NCI-H1092 treated with DMSO at 0.1 percent for 48 hours (cell line): ENCODE measurements at regions not wholly inside any gene's neighbourhood (a gene's known extent, or its start where the extent isn't known, plus 50 kb on each side); places are given as distances from the start of the nearest gene placed in this dataset.
A peak's percentile ranks its signal among the peaks of the same experiment; 100 is the strongest.
"Not testable (repeated sequence)": the region's sequence is repeated elsewhere in the genome, so short reads cannot be mapped to it uniquely, and the experiment has no call there.

ENCODE experiments used
- DNase-seq: peaks from one replicate; lab custom pipeline; 2025; lab: John Stamatoyannopoulos, UW

GRCh38 chrX:74179990-74180389, 124.0 kb upstream of the ZCCHC13 start:
- no peak for DNase-seq

DNA sequence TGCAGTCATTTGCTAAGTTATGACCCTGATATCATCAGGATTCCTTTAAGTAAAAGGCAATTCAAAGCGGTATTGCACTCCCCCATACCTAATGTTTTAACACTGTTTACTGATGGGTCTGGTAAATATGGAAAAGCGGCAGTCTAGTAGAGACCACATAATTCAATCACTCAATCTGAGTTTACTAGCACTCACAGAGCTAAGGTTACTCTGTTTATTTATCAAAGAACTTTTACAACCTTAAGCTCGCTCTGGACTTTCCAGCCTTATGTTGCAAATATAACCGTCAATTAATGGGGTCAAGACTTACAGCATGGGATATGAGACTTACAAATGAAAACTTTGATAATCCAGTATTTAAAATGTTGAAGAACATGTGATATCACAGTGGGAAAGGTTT, 124.5 kb upstream of the ZCCHC13 start:
- no peak for DNase-seq

DNA sequence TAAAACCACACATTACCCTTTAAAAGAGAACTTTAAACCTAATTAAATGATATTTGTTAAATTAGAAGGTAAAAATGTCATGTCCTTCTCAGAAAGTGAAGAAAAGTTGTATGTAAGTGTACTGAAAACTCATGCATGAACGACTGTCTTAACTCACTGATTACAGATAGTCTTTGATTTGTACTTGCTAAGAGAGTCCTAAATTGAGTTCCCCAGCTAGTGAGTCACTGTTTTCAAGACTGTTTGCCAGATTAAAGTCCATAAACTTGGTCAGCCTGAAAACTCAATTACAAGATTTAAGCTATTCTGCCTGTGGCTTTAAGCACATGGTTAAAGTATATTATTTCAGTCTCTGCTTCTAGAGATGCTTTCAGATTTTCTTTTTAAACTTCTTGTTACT, 124.9 kb upstream of the ZCCHC13 start:
- DNase-seq = no peak

DNA sequence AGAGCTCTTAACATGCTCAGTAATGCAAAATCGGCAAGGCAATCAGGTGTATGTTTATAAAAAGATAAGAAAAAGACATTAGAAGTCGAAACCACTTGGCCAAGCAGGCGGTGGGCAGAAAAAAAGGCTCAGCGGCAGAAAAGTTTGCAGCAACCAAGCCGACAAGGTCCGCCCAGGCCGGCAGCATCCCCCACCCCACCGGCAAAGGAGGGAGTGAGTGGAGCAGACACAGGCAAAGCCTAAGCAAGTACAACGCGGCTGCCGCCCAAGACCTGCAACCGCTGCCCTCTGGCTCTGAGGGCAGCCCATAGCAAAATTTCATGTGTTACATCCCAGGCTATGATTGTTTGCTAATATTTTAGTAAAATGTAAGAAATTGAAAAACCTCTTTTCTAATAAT, 125.4 kb upstream of the ZCCHC13 start:
- DNase-seq = no peak

DNA sequence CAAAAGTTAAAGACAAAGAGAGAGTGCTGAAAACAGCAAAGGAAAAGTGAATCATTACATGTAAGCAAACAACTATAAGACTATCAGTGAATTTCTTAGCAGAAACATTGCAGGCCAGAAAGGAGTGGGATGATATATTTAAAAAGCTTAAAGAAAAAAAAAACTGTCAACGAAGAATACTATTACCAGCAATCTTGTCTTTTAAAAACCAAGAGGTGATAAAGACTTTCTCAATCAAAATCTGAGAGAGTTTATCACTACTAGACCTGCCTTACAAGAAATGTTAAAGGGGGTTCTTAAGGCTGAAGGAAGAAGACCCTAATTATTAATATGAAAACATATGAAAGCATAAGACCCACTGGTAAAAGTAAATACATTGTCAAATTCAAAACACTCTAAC, 132.5 kb upstream of the ZCCHC13 start:
- no peak for DNase-seq

DNA sequence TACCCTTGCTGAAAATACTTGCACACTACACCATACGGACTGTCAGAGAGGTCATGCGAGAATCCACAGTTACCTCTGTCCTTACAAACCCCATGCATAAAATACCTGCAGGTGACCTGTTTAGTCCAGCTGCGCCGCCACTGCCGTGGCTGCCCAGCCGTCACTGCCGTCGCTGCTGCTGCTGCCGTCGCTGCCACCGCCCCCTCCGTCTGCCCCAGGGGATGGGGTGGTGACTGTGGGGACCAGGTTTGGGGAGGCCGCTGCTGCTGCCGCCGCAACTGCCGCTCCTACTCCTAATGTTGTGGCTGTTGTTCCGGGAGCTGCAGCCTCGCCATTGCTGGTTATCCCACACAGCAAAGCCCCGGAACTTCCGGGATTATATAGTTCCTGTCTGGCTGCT, 141.8 kb upstream of the ZCCHC13 start:
- no peak for DNase-seq

GRCh38 chrX:74160816-74161215, 143.2 kb upstream of the ZCCHC13 start:
- no peak for DNase-seq

DNA sequence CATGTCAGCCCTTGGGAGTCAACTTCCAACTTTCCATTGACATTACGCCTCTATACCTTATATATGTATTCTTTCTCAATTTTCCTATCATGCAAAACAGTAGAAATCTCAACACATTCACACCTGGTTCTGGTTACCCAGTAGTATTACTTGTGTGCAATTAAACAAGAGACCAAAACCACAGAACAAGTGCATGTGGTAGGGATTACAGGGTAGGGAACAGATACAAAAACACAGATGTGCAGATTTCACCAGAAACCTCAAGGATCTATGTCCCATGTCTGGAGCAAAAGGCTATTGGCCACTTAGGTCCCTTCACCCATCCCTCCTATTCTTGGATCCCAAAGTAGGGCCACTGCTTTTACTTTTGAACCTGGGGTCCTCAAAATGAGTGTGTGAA, 143.6 kb upstream of the ZCCHC13 start:
- DNase-seq = no peak

- DNase-seq = no peak
These were observed 156.5 kb upstream of the ZCCHC13 start for GRCh38 chrX:74147439-74147838.

DNA sequence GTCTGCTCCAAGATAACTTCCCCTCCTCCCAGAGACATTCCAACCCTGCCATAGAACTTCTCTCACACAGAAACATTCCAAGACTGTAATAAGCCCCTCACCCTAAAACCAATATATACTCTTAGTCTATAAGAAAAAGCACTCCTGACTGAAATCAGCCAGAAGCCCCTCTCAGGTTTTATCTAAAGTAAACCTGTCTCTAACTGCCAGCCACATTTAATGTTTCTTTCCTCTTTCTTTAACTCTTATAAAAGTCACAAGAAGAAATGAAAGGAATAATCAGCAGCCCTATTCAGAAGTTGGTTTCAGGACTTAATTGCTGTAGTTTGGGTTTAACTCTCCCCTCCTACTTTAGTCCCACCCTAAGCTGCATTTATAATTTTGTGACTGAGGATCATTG, 165.0 kb upstream of the ZCCHC13 start:
- no peak for DNase-seq

- peak; percentile 56 for DNase-seq
These were observed 170.7 kb upstream of the ZCCHC13 start for GRCh38 chrX:74133156-74133796.

DNA sequence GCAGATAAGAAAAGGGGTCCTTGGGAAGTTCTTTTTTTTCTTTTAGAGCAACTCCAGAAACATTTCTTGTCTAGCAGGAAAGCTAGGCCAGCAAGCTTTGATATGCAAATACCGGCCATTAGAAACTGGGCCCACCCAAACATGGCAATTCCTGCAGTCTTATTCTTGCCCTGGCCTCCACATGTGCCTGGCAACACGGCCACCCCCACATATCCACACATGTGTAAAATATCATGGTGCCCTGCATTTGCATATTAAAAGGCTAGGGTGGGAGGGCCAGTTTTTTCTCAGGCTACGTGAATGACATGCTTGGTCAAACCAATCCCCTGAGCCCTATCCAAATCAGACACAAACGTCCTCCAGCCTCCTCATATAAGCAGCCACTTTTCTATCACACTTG, 171.7 kb upstream of the ZCCHC13 start:
- no peak for DNase-seq

GRCh38 chrX:74119016-74119910, 184.7 kb upstream of the ZCCHC13 start:
- no peak for DNase-seq

GRCh38 chrX:74117962-74118902, 185.7 kb upstream of the ZCCHC13 start:
- DNase-seq = no peak

DNA sequence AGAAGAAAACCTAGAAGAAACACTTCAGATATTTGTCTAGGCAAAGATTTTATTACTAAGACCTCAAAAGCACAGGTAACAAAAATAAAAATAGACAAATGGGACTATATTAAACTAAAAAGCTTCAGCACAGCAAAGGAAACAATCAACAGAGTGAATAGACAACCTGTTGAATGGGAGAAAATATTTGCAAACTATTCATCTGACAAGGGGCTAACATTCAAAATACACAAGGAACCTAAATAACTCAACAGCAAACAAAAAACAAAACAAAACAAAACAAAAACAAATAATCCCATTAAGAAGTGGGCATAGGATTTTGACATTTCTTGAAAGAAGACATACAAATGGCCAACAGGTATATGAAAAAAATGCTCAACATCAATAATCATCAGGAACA, 192.7 kb upstream of the ZCCHC13 start:
- no peak for DNase-seq

DNA sequence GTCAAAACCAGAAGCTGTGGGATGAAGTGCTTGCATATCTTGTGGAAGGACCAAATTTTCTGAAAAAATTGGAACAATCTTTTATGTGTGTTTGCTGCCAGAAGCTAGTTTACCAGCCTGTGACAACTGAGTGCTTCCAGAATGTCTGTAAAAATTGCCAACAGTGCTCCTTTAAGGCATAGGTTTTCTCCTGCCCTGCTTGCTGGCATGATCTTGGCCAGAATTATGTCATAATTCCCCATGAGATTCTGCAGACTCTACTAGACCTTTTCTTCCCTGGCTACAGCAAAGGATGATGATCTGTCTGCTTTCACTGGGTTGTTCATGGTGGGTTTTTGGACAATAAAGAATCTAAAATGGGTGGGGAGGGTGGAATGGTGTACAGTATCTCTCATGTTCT, 196.3 kb upstream of the ZCCHC13 start:
- DNase-seq = no peak

GRCh38 chrX:74104356-74105015, 199.5 kb upstream of the ZCCHC13 start:
- no peak for DNase-seq

- not testable (repeated sequence) for DNase-seq
These were observed 205.6 kb upstream of the ZCCHC13 start for GRCh38 chrX:74098407-74098806.

- no peak for DNase-seq
These were observed 213.9 kb upstream of the ZCCHC13 start for GRCh38 chrX:74090049-74090448.

- no peak for DNase-seq
These were observed 218.2 kb upstream of the ZCCHC13 start for GRCh38 chrX:74085642-74086236.

DNA sequence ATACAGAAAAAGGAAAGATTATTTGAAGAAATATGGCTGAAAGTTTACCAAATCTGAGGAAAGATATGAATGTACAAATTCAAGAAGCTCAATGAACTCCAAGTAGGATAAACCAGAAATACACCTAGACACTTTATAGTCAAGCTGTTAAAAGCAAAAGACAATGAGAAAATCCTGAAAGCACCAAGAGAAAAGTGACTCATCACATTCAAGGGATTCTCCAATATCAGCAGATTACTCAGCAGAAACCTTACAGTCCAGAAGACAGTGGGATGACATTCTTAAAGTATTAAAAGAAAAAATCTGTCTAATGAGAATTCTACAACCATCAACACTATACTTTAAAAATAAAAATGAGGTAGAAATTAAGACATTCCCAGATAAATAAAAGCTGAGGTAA, 223.8 kb upstream of the ZCCHC13 start:
- DNase-seq = no peak
